ENCODE measurements at regions not wholly inside any gene's neighbourhood (a gene's known extent, or its start where the extent isn't known, plus 50 kb on each side); places are given as distances from the start of the nearest gene placed in this dataset.

- TF ChIP-seq ATF2 (IDR thresholded peaks at IDR 0.05; ENCODE audit: low read length) (no peak), YY1 (IDR thresholded peaks at IDR 0.05; ENCODE audit: low read depth, low read length) (no peak)
Measured at GRCh38 chr4:111048316-111048715, 425.4 kb upstream of the PITX2 start (continued).
